Suppressor macrophage (primary cell): ENCODE measurements at regions not wholly inside any gene's neighbourhood (a gene's known extent, or its start where the extent isn't known, plus 50 kb on each side); places are given as distances from the start of the nearest gene placed in this dataset.
"Not testable (repeated sequence)": the region's sequence is repeated elsewhere in the genome, so short reads cannot be mapped to it uniquely, and the experiment has no call there.

ENCODE experiments used
- DNase-seq, 4 experiments: peaks; one replicate each; pipeline ENCODE4 v3.0.0-alpha.2; 2020 to 2022

DNA sequence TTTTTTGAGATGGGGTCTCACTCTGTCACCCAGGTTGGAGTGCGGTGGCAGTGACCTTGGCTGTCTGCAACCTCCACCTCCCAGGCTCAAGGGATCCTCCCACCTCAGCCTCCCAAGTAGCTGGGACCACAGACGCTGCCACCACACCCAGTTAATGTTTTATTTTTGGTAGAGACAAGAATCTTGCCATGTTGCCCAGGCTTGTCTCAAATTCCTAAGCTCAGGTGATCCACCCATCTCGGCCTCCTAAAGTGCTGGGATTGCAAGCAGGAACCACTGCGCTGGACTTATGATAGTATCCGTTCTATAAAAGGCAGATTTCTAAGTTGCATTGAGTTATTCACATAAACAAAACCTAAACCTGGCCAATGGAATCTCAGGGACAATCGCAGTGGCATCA is 321.1 kb upstream of the PRICKLE1 start:
- no peak for DNase-seq

DNA sequence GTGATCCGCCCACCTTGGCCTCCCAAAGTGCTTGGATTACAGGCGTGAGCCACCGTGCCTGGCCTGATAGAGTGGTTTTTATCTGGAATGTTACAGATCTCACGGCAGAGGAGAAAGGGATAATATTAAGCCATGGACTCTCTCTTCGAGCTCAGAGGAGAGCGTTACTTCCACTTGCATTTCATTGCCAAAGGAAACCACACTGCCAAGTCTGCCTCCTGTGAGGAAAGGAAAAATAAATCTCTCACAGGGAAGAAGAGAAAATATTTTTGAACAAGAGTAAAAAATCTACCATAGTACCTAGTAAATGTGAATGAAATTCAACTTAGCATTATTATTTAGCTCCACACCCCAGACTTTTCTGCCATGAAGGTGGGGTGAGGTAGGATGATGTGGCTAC is 319.2 kb upstream of the PRICKLE1 start:
- no peak for DNase-seq

- not testable (repeated sequence) for DNase-seq
Measured at GRCh38 chr12:42906801-42907200, 317.3 kb upstream of the PRICKLE1 start.

- no peak for DNase-seq
Measured at GRCh38 chr12:42905419-42905705, 315.8 kb upstream of the PRICKLE1 start.

DNA sequence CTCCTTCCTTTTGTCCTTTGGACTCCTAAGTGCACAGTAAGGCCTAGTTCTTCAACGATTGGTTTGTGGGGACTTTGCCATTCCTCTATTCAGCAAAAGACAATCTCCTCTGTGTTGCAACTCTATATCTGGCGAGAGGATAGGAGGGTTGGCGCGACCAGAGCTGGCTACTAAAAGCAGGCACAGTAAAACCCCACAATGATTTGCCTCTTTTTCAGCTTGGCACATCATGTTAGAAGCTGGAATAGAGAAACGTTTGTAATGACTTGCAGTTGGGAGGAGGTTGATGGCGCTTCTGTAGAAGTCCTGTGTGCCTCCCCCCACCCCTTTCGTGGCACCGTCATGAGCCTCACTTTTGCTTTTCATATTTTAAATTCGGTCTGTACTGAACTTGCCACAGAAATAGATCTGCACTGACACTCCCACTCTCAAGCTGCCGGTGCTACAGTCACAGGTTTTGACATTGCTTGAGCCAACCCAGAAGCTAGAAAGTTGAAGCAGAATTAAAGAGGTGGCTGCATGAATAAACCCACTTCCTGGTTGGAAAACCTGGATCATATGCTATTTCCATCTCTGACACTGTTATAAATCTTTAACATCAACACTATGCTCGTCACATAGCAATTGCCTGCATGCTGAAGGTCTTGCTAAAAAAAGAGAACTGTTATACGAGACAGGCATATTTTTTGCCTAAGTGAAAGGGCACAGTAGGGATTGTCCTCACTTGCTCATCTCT is 315.3 kb upstream of the PRICKLE1 start:
- DNase-seq: no peak

- no peak for DNase-seq
Measured at GRCh38 chr12:42903736-42904135, 314.2 kb upstream of the PRICKLE1 start.

GRCh38 chr12:42902001-42902400 is 312.5 kb upstream of the PRICKLE1 start:
- DNase-seq: no peak

DNA sequence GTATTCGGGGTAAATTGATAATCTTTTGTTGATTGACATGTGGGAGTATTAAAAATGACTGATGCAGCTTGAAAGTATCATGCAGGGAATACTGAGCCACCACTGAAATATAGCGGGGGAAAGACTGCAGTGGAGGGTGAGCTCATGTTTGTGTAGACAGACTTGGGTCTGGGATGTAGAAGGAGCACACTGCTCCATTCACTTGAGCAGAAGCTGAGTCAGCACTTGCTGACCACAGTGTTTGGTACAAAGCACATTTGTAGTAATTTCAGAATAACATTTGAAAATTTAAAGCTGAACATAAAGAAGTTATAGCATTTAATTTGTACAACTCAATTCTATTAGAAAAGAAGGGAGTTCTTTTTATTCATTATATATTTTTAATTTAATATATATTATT is 304.3 kb upstream of the PRICKLE1 start:
- DNase-seq: no peak

DNA sequence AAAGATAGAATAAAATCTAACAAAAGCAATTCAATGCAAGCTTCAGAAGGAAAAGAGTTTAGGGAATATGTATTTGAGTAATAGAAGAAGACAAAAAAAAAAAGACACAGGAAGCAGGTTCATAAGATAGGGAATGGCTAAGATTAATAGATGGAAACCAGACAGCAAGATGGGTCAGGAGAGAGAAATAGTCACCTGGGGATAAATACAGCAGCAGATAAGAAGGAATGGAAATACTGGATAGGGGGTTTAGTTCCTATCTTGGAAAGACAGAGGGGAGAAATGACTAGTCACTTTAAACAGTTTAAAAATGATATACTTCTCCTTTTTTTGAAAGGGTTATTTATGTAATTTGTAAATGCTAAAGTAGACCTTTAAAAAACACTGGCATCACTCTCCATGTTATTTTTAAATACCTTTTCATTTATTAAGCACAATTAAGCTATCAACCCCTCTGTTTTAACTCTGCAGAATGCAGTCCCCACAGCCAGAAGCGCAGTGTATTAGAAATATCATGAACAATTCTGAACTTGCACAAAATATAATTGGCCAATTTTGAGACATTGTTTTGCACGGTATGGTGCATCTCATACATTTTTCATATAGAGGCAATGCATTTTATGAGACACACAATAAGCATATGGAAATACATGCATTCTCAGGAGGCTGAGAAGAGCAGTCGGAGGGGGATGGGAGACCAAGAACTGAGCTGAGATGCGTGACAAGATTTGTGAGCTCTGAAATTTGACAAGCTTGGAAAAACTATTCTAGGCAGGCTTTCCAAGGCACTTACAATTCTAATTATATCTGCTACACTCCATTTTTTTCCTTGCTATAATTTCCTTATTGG is 303.4 kb upstream of the PRICKLE1 start:
- no peak for DNase-seq

GRCh38 chr12:42887657-42888056 is 298.1 kb upstream of the PRICKLE1 start:
- DNase-seq: no peak

- DNase-seq: no peak
Measured at GRCh38 chr12:42886160-42886559, 296.6 kb upstream of the PRICKLE1 start.

DNA sequence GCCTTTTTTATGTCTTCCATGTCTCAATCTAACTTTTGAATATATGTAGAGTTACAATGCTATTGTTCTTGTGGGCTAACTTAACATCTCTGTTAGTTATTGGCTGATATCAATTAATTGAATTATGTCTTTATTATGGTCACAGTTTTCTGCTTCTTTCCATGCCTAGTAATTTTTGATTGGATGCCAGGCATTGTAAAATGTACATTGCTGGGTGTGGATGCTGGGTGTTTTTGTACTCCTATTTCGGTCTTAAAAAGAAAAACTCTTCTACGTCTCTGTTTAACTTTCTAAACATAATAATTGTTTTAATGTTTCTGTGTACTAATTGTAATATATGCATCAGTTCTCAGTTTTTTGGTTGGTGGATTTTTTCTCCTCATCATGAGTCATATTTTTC is 296.1 kb upstream of the PRICKLE1 start:
- DNase-seq: no peak

GRCh38 chr12:42884116-42884515 is 294.6 kb upstream of the PRICKLE1 start:
- no peak for DNase-seq

GRCh38 chr12:42873401-42873800 is 283.9 kb upstream of the PRICKLE1 start:
- DNase-seq: no peak

GRCh38 chr12:42871816-42872215 is 282.3 kb upstream of the PRICKLE1 start:
- DNase-seq: no peak

DNA sequence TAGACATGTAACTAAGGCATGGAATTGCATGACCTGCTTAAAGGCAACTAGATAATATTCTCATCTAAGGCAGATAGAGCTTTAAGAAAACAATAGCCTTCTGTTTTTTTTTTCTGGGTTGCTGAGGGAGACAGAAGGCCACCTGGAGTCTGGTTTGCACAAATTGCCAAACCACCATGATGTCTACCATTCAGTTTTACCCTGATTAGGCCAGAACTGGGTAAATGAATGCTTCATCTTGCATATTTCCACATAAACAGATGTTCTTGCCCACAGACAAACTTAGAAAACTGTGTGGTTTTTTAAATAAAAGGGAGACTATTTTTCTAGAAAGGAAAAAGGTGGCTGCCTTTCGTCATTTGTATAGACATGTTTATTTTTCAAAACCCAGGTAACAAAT is 278.7 kb upstream of the PRICKLE1 start:
- DNase-seq: no peak

GRCh38 chr12:42865282-42865681 is 275.7 kb upstream of the PRICKLE1 start:
- DNase-seq: no peak

GRCh38 chr12:42862055-42862454 is 272.5 kb upstream of the PRICKLE1 start:
- DNase-seq: no peak

- not testable (repeated sequence) for DNase-seq
Measured at GRCh38 chr12:42860331-42860730, 270.8 kb upstream of the PRICKLE1 start.

- DNase-seq: no peak
Measured at GRCh38 chr12:42859612-42860011, 270.1 kb upstream of the PRICKLE1 start.

- DNase-seq: no peak
Measured at GRCh38 chr12:42857106-42857505, 267.6 kb upstream of the PRICKLE1 start.

DNA sequence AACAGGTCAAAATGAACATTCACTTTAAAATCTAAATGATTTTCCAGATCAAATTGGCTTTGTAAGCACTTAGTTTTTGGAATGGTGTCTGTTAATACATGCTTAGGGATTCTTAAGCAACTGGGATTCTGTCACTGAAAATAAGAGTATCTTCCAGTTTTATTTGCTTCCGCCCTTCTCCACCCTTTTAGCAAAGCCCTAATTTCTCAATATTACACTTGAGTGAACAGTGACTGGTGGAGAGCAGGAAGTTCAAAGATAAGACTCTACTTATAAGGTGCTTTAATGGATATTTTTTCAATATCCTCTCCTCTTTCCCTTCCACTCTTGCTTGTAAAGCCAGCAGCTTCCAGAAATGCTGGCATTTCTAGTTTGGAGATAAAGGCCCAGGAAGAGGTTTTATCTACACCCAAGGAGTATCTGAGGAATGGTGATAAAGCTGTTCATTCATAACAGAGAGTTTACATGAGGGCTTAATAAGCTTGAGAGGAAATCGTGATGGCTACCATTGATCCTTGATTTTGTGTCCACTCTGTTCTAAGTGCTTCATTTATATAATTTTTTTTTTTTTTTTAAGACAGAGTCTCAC is 265.9 kb upstream of the PRICKLE1 start:
- no peak for DNase-seq

GRCh38 chr12:42854826-42855225 is 265.3 kb upstream of the PRICKLE1 start:
- DNase-seq: no peak

DNA sequence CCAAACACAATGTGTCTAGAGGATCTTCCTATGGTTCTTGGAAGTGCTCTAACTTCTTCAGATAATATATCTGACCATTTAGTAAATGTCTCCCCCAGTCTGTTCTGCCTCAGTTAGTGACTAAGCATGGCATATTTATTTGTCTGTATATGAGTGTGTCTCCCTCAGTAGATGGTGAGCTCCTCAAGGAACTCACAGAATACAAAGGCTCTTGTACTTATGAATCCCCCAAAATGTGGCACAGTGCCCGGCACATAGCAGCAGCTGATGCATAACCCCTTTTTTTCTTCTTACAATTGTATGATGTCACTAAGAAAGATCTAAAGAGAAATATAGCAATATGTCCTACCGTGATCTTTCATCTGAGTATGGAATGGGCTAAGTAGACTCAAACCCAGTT is 264.7 kb upstream of the PRICKLE1 start:
- no peak for DNase-seq
